Upper lobe of left lung (tissue), 6 donors: ENCODE measurements at regions not wholly inside any gene's neighbourhood (a gene's known extent, or its start where the extent isn't known, plus 50 kb on each side); places are given as distances from the start of the nearest gene placed in this dataset.

ENCODE experiments used
- ATAC-seq, 2 donors: fragments of 200-7000 bp; cut with Tn5 transposase; one replicate each; pipeline ENCODE4 v1.9.1; 2022; ENCODE audit warnings: mild to moderate bottlenecking in 2 of 2, moderate library complexity in 2 of 2; ENCODE audit not compliant: low FRiP score in 2 of 2
- DNase-seq, 2 donors: peaks; one replicate each; pipeline ENCODE4 v3.0.0-alpha.2; 2019 to 2020
- H3K27ac ChIP-seq, 4 donors: fragments of 200-600 bp; sonication (generic); one replicate each; pipeline ENCODE4 v1.5.1; 2016 to 2019
- H3K27me3 ChIP-seq, 4 donors: fragments of 200-600 bp; sonication (generic); one replicate each; pipeline ENCODE4 v1.5.1; 2017 to 2019
- H3K36me3 ChIP-seq, 4 donors: fragments of 200-600 bp; sonication (generic); one replicate each; pipeline ENCODE4 v1.5.1; 2016 to 2019
- H3K4me1 ChIP-seq, 4 donors: fragments of 200-600 bp; sonication (generic); one replicate each; pipeline ENCODE4 v1.5.1; 2018 to 2019
- H3K4me3 ChIP-seq, 4 donors: fragments of 200-600 bp; sonication (generic); one replicate each; pipeline ENCODE4 v1.5.1; 2017 to 2019; ENCODE audit warnings: mild to moderate bottlenecking in 2 of 4, moderate library complexity in 1 of 4
- H3K9me3 ChIP-seq, 4 donors: fragments of 200-600 bp; sonication (generic); one replicate each; pipeline ENCODE4 v1.5.1; 2018 to 2019
- EP300 ChIP-seq, 4 donors: sonication (generic); formaldehyde crosslinking; IDR thresholded peaks; one replicate each; pipeline ENCODE4 v1.5.1; 2017; ENCODE audit warnings: antibody characterized with exemption in 4 of 4, control low read depth in 2 of 4
- POLR2A ChIP-seq, 4 donors: fragments of 450-650 bp; IDR thresholded peaks; one replicate each; pipeline ENCODE4 v1.5.1; 2016 to 2017; ENCODE audit warnings: antibody characterized with exemption in 4 of 4, mild to moderate bottlenecking in 2 of 4
- POLR2AphosphoS5 ChIP-seq, 2 donors: sonication (generic); formaldehyde crosslinking; IDR thresholded peaks; one replicate each; pipeline ENCODE4 v1.5.1; 2017; ENCODE audit warnings: antibody characterized with exemption in 2 of 2
- WGBS, 2 donors: methylation state at CpG; one replicate each; pipeline ENCODE4 v1.1.5; 2017 to 2018; 5-methylcytosine and 5-hydroxymethylcytosine counted together
- TF ChIP-seq, protein P1 (sequence below), 6 experiments: fragments of 450-650 bp in 4 of 6; fragments of 200-600 bp in 2 of 6; sonication (generic) in 2 of 6; IDR thresholded peaks; one replicate each; pipeline ENCODE4 v1.5.1; 2016 to 2019; ENCODE audit warnings: antibody characterized with exemption in 6 of 6
- donor health status: DM: no; HTN: no; CAD: no; lungs with moderate emphysema.
- donor health status: DM: no; HTN: yes; CAD: no; lungs with severe emphysema.

DNA sequence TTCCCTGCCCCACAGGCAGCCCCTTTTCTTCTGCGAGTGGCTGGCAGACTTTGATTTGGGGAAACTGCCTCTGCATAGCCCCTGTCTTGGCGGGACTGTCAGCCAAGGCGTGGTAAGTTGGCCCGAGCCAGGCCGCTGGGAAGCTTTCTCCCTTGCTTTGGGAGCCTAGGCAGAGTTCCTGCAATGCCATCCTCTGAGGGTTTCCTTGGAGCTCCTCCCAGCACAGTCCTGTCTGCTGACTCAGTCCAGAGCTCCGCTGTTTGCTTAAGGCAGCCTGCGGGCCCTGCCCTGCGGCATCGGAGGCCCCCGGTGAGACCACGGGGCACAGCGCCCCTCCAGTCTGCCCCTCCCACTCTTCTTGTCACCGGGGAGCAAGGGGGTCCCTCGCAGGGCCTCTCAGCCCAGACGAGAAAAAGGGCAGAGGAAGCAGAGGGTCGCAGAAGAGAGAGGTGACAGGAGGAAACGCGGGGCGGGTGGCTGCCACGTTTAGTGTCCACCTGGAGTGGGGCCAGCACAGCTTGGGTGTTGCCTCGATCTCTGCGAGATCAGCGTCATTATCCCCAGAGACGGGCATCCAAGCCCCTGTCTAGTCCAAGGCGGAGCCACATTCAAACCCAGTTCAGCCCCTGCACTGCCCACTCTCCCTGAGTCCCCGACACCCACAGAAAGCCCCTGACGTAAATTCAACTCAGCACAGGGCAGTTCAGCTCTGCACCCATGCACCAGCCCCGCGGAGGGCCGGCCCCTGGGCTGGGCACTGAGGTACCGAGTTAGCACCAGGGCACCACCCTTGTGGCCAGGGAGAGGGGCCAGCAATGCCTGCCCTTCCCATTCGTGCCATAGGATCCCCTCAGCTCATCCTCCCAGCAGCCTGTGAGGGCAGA is 59.0 kb upstream of the CHST15 start:
- H3K4me3 ChIP-seq: peak overlapping the region in 1 of 4 donors; percentile 11
- no peaks in the 10 kb centered on the region for H3K27me3 ChIP-seq
- H3K36me3 ChIP-seq: no peaks in the 10 kb centered on the region
- H3K4me1 ChIP-seq: peaks cover 25 to 45% (median 32%) of the 10 kb centered on the region in 4 donors
- peak in 1 of 4 donors; percentile 21 for TF ChIP-seq POLR2A (IDR thresholded peaks at IDR 0.05)
- TF ChIP-seq, protein P1, sequence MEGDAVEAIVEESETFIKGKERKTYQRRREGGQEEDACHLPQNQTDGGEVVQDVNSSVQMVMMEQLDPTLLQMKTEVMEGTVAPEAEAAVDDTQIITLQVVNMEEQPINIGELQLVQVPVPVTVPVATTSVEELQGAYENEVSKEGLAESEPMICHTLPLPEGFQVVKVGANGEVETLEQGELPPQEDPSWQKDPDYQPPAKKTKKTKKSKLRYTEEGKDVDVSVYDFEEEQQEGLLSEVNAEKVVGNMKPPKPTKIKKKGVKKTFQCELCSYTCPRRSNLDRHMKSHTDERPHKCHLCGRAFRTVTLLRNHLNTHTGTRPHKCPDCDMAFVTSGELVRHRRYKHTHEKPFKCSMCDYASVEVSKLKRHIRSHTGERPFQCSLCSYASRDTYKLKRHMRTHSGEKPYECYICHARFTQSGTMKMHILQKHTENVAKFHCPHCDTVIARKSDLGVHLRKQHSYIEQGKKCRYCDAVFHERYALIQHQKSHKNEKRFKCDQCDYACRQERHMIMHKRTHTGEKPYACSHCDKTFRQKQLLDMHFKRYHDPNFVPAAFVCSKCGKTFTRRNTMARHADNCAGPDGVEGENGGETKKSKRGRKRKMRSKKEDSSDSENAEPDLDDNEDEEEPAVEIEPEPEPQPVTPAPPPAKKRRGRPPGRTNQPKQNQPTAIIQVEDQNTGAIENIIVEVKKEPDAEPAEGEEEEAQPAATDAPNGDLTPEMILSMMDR (IDR thresholded peaks at IDR 0.05): peak in 1 of 6 experiments; percentile 5
- no peak for TF ChIP-seq EP300 (IDR thresholded peaks at IDR 0.05)
- DNase-seq (peak; percentile 71 to 84), ATAC-seq (peak; percentile 66 to 91)
- peak overlapping the region; percentile 37 to 87 (median 79) for H3K27ac ChIP-seq
- no peaks in the 10 kb centered on the region for H3K9me3 ChIP-seq
- WGBS, 2 donors: 56 to 79% methylated on average over 21 to 32 of the region's 32 CpGs

DNA sequence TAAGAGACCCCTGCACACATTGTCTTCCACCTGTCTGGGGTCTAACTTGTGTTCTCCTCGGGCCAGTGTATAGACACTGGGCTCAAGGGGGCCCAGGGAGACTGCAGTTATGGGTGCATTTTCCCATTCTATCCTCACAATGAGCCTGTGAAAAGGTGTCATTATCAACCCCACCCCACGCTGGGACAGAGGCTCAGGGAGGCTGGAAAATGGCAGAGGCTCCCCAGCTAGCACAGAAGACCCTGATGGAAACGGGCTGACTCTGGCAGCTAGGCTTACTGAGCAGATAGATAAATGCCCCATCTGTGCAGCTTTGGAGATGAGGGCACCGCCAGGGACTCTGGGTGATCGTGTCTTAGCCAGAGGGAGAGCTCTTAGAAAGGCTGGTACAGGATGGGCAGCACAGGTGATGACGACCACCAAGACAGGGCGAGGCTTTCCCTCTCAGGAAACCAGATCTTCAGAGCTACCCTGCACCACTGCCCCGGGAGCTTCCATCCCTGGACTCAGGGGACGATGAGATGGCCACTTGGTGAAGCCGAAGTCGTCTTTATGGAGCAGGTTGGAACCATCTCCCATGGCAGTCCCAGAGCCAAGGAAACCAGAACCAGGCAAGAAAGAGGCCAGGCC is 58.2 kb upstream of the CHST15 start:
- Histone ChIP-seq H3K9me3 (no peaks in the 10 kb centered on the region), H3K4me3 (no peak overlapping the region), H3K36me3 (no peaks in the 10 kb centered on the region), H3K27ac (peak overlapping the region in 2 of 4 donors; percentile 74 to 87), H3K4me1 (peaks cover 25 to 40% (median 29%) of the 10 kb centered on the region in 4 donors), H3K27me3 (no peaks in the 10 kb centered on the region)
- TF ChIP-seq POLR2AphosphoS5 (IDR thresholded peaks at IDR 0.05): no peak
- no peak for TF ChIP-seq POLR2A (IDR thresholded peaks at IDR 0.05)
- TF ChIP-seq, protein P1 (IDR thresholded peaks at IDR 0.05): no peak
- no peak for TF ChIP-seq EP300 (IDR thresholded peaks at IDR 0.05)
- WGBS, 2 donors: 85% methylated on average over 5 to 11 of the region's 11 CpGs
- DNase-seq (no peak), ATAC-seq (no peak)

DNA sequence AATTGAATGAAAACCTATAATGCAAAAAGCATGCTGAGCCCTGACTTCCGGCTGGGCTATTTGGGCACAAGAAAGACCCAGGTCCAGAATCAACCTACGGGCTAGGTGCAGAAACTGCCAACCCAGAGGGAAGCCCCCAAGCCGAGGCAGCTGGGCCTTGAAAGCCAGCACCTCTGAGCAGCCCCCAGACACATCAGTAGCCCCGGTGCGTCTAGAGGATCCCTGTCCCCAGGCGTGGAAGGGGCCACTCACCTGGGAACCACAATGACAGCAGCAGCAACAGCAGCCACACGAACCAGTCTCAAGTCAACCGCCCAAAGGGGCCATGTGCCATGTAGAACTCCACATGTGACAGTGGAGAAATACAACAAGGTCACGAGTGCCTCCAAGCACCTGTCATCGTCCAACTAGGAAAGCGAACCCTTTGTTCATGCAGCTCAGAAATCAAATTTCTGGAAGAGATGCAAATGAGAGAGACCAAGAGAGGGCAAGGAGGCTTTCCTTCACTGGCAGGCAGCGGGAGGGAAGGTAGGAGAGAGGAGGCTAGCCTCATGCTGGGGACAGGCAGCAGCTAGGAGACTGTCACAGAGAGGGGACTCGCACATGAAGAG is 57.5 kb upstream of the CHST15 start:
- Histone ChIP-seq H3K27ac (no peak overlapping the region), H3K36me3 (no peaks in the 10 kb centered on the region), H3K9me3 (no peaks in the 10 kb centered on the region), H3K4me3 (no peak overlapping the region), H3K4me1 (peaks cover 18 to 33% (median 23%) of the 10 kb centered on the region in 4 donors), H3K27me3 (no peaks in the 10 kb centered on the region)
- no peak for DNase-seq
- TF ChIP-seq, protein P1 (IDR thresholded peaks at IDR 0.05): no peak
- TF ChIP-seq EP300 (IDR thresholded peaks at IDR 0.05): no peak
- no peak for TF ChIP-seq POLR2A (IDR thresholded peaks at IDR 0.05)
- TF ChIP-seq POLR2AphosphoS5 (IDR thresholded peaks at IDR 0.05): no peak
- no peak for ATAC-seq
- WGBS, 2 donors: 83 to 94% methylated on average over 11 to 12 of the region's 13 CpGs

DNA sequence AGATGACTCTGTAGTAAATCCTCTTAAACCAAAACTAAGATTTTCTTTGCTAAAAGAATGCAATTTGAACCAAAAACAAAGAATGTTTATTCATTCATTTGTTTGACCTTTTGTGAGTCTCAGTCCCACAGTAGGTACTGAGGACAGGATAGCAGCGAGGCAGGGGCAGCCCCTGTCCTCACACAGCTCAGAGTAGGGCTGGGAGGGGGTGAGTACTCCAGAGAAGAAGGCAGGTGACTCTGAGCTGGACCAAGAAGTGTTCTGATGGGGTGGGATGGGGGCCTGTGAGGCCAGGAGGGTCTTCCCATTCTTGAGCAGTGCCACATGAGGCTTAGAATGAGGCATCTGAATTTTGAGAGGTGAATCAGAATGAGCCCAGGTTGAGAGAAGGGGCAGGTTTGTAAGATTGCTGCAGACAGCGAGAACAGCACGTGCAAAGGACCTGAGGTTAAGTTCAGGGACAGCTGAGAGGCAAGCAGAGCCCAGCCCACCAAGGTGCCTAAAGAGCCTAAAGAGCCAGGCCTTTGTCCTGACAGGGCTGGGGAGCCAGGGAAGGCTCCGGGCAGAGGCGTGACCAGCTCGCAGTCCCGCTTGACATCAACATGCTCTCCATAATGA is 56.9 kb upstream of the CHST15 start:
- DNase-seq (peak in 1 of 2 donors; percentile 32), ATAC-seq (no peak)
- TF ChIP-seq POLR2A (IDR thresholded peaks at IDR 0.05): no peak
- Histone ChIP-seq H3K4me3 (no peak overlapping the region), H3K36me3 (no peaks in the 10 kb centered on the region), H3K4me1 (peaks cover 18 to 31% (median 19%) of the 10 kb centered on the region in 4 donors), H3K27me3 (no peaks in the 10 kb centered on the region), H3K9me3 (no peaks in the 10 kb centered on the region), H3K27ac (no peak overlapping the region)
- 94 to 97% methylated on average over 7 of the region's 7 CpGs for WGBS, 2 donors
